Mesenchymal stem cell (in vitro differentiated cells and primary cell): ENCODE measurements at regions not wholly inside any gene's neighbourhood (a gene's known extent, or its start where the extent isn't known, plus 50 kb on each side); places are given as distances from the start of the nearest gene placed in this dataset.

ENCODE experiments used
- DNase-seq: peaks from one replicate; pipeline ENCODE4 v3.0.0-alpha.2; 2013
- H2AFZ ChIP-seq: one replicate; pipeline ENCODE4 v1.6.1; 2013; ENCODE audit warnings: low read depth, mild to moderate bottlenecking, control low read depth, inconsistent platforms, low read length, moderate library complexity
- H2AK5ac ChIP-seq: 2 replicates; pipeline ENCODE4 v1.6.1; 2013; ENCODE audit warnings: low read length, moderate library complexity, mild to moderate bottlenecking, inconsistent platforms; ENCODE audit not compliant: severe bottlenecking
- H2BK120ac ChIP-seq: one replicate; pipeline ENCODE4 v1.6.1; 2013; ENCODE audit warnings: low read depth, mild to moderate bottlenecking, inconsistent platforms, low read length, moderate library complexity
- H2BK12ac ChIP-seq, 2 experiments: one replicate each; pipeline ENCODE4 v1.6.1; 2013; ENCODE audit warnings: inconsistent platforms in 2 of 2, low read length in 2 of 2, mild to moderate bottlenecking in 2 of 2, moderate library complexity in 2 of 2, control low read depth in 1 of 2
- H2BK15ac ChIP-seq: one replicate; pipeline ENCODE4 v1.6.1; 2013; ENCODE audit warnings: mild to moderate bottlenecking, low read depth, inconsistent platforms; ENCODE audit not compliant: poor library complexity, severe bottlenecking
- H2BK5ac ChIP-seq: 2 replicates; pipeline ENCODE4 v1.6.1; 2013; ENCODE audit warnings: low read depth, mild to moderate bottlenecking, low read length, control low read depth, inconsistent platforms; ENCODE audit not compliant: poor library complexity, severe bottlenecking
- H3K14ac ChIP-seq, 2 experiments: one replicate each; pipeline ENCODE4 v1.6.1; 2013; ENCODE audit warnings: inconsistent platforms in 2 of 2, low read length in 2 of 2, control low read depth in 1 of 2, mild to moderate bottlenecking in 1 of 2, moderate library complexity in 1 of 2
- H3K18ac ChIP-seq, 2 experiments: one replicate each; pipeline ENCODE4 v1.6.1; 2013; ENCODE audit warnings: inconsistent platforms in 2 of 2, low read length in 2 of 2, control low read depth in 1 of 2, low read depth in 1 of 2, mild to moderate bottlenecking in 1 of 2
- H3K23ac ChIP-seq, 2 experiments: one replicate each; pipeline ENCODE4 v1.6.1; 2013; ENCODE audit warnings: inconsistent platforms in 2 of 2, low read length in 2 of 2, mild to moderate bottlenecking in 2 of 2, moderate library complexity in 2 of 2, control low read depth in 1 of 2
- H3K27ac ChIP-seq: 2 replicates; pipeline ENCODE4 v1.5.1; 2013; ENCODE audit warnings: mild to moderate bottlenecking, moderate library complexity, low read length, control low read depth, inconsistent platforms; ENCODE audit not compliant: poor library complexity, severe bottlenecking
- H3K27me3 ChIP-seq, 2 experiments: 2 replicates each; pipeline versions ENCODE4 v1.6.1 to v1.7.0; 2013; ENCODE audit warnings: low read length in 2 of 2, mild to moderate bottlenecking in 2 of 2, moderate library complexity in 2 of 2, control low read depth in 1 of 2, inconsistent platforms in 1 of 2; ENCODE audit not compliant: control insufficient read depth in 1 of 2, insufficient read depth in 1 of 2
- H3K36me3 ChIP-seq, 2 experiments: 2 replicates each; pipeline versions ENCODE4 v1.6.1 to v1.7.0; 2013; ENCODE audit warnings: low read length in 2 of 2, control low read depth in 1 of 2, inconsistent platforms in 1 of 2, low read depth in 1 of 2, mild to moderate bottlenecking in 1 of 2; ENCODE audit not compliant: insufficient read depth in 2 of 2, control insufficient read depth in 1 of 2
- H3K4ac ChIP-seq, 2 experiments: one replicate each; pipeline ENCODE4 v1.6.1; 2013; ENCODE audit warnings: inconsistent platforms in 2 of 2, low read length in 2 of 2, mild to moderate bottlenecking in 2 of 2, moderate library complexity in 2 of 2, control low read depth in 1 of 2, low read depth in 1 of 2
- H3K4me1 ChIP-seq: 2 replicates; pipeline ENCODE4 v1.6.1; 2013; ENCODE audit warnings: low read depth, low read length, control low read depth; ENCODE audit not compliant: control insufficient read depth, insufficient read depth
- H3K4me2 ChIP-seq: 2 replicates; pipeline ENCODE4 v1.6.1; 2013; ENCODE audit warnings: low read length, mild to moderate bottlenecking, inconsistent platforms; ENCODE audit not compliant: poor library complexity, severe bottlenecking
- H3K4me3 ChIP-seq, 2 experiments: 2 replicates each; pipeline versions ENCODE4 v1.5.1 to v1.7.0; 2013; ENCODE audit warnings: low read length in 2 of 2, mild to moderate bottlenecking in 2 of 2, control low read depth in 1 of 2, low read depth in 1 of 2; ENCODE audit not compliant: insufficient read depth in 1 of 2
- H3K79me1 ChIP-seq: replicated peaks from 2 replicates; pipeline ENCODE4 v1.6.1; 2013; ENCODE audit warnings: mild to moderate bottlenecking, control low read depth, low read length, inconsistent platforms; ENCODE audit not compliant: poor library complexity, severe bottlenecking
- H3K9ac ChIP-seq: 2 replicates; pipeline ENCODE4 v1.7.0; 2013; ENCODE audit warnings: mild to moderate bottlenecking, low read length, moderate library complexity
- H3K9me3 ChIP-seq: 2 replicates; pipeline ENCODE4 v1.7.0; 2013; ENCODE audit warnings: mild to moderate bottlenecking, low read length; ENCODE audit not compliant: control insufficient read depth
- H4K8ac ChIP-seq: one replicate; pipeline ENCODE4 v1.6.1; 2013; ENCODE audit warnings: inconsistent platforms, mild to moderate bottlenecking, low read length, moderate library complexity
- H4K91ac ChIP-seq: one replicate; pipeline ENCODE4 v1.6.1; 2013; ENCODE audit warnings: mild to moderate bottlenecking, low read length, inconsistent platforms
- WGBS: methylation state at CpG from one replicate; pipeline ENCODE4 v1.1.7; 2013; ENCODE audit warnings: mixed read lengths; 5-methylcytosine and 5-hydroxymethylcytosine counted together

DNA sequence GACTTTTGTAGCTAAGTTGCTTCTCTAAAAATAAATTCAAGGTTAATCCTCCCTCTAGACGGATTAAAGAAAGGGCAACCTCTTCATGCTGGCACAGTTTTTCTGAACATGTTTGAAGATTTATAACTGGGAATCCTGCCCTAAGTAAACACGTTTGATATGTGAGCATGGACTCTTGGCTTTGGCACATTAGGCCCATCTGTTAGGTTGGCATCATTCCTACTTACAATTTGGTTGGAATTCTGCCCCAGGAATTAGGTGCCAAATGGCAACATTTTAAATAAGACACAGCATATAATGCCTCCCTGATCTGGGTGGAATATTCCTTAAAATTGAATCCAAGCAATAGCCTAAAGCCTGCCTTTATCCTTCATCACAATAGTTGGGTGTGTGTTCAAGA is 372.3 kb upstream of the CDH18 start:
- no peak overlapping the region for H3K4me2 ChIP-seq
- no peaks in the 10 kb centered on the region for H3K27me3 ChIP-seq
- H3K9ac ChIP-seq = no peak overlapping the region
- H2AK5ac ChIP-seq = no peak overlapping the region
- H3K4me3 ChIP-seq = no peak overlapping the region
- no peak overlapping the region for H4K8ac ChIP-seq
- no peak overlapping the region for H2AFZ ChIP-seq
- H3K9me3 ChIP-seq = no peaks in the 10 kb centered on the region
- no peak for DNase-seq
- no peak overlapping the region for H3K18ac ChIP-seq
- H4K91ac ChIP-seq = no peak overlapping the region
- H3K79me1 ChIP-seq = no peaks in the 10 kb centered on the region
- H2BK5ac ChIP-seq = no peak overlapping the region
- no peak overlapping the region for H2BK120ac ChIP-seq
- H3K23ac ChIP-seq = no peak overlapping the region
- no peak overlapping the region for H3K14ac ChIP-seq
- no peak overlapping the region for H2BK12ac ChIP-seq
- H3K4ac ChIP-seq = no peak overlapping the region
- H3K27ac ChIP-seq = no peak overlapping the region
- no peaks in the 10 kb centered on the region for H3K4me1 ChIP-seq
- 43% methylated on average over 2 of the region's 2 CpGs for WGBS
- H3K36me3 ChIP-seq = no peaks in the 10 kb centered on the region
- H2BK15ac ChIP-seq = no peak overlapping the region

- no peaks in the 10 kb centered on the region for H3K79me1 ChIP-seq
- H2AK5ac ChIP-seq = no peak overlapping the region
- no peaks in the 10 kb centered on the region for H3K36me3 ChIP-seq
- no peak overlapping the region for H3K23ac ChIP-seq
- H4K8ac ChIP-seq = no peak overlapping the region
- no peak overlapping the region for H3K18ac ChIP-seq
- no peaks in the 10 kb centered on the region for H3K9me3 ChIP-seq
- no peak overlapping the region for H2BK12ac ChIP-seq
- H3K14ac ChIP-seq = no peak overlapping the region
- no peak overlapping the region for H2BK15ac ChIP-seq
- no peaks in the 10 kb centered on the region for H3K4me1 ChIP-seq
- H2AFZ ChIP-seq = no peak overlapping the region
- no peak for DNase-seq
- H3K4me3 ChIP-seq = no peak overlapping the region
- no peak overlapping the region for H3K9ac ChIP-seq
- H3K4me2 ChIP-seq = no peak overlapping the region
- H3K27me3 ChIP-seq = no peaks in the 10 kb centered on the region
- H4K91ac ChIP-seq = no peak overlapping the region
- no peak overlapping the region for H2BK5ac ChIP-seq
- H3K27ac ChIP-seq = no peak overlapping the region
- WGBS = no CpG with 5 or more reads among the region's 1 CpG
- no peak overlapping the region for H3K4ac ChIP-seq
- H2BK120ac ChIP-seq = no peak overlapping the region
Observed at GRCh38 chr5:20359377-20359776, 371.4 kb upstream of the CDH18 start.

GRCh38 chr5:20353499-20353898 is 365.5 kb upstream of the CDH18 start:
- H4K91ac ChIP-seq = no peak overlapping the region
- no peak overlapping the region for H2BK5ac ChIP-seq
- H2AK5ac ChIP-seq = no peak overlapping the region
- peaks cover 3% of the 10 kb centered on the region for H3K9me3 ChIP-seq
- no peak overlapping the region for H2AFZ ChIP-seq
- H2BK15ac ChIP-seq = no peak overlapping the region
- no peak overlapping the region for H2BK12ac ChIP-seq
- H3K4me1 ChIP-seq = no peaks in the 10 kb centered on the region
- H3K14ac ChIP-seq = no peak overlapping the region
- H4K8ac ChIP-seq = no peak overlapping the region
- no peak for DNase-seq
- H3K36me3 ChIP-seq = no peaks in the 10 kb centered on the region
- 72% methylated on average over 3 of the region's 3 CpGs for WGBS
- no peak overlapping the region for H3K23ac ChIP-seq
- no peaks in the 10 kb centered on the region for H3K79me1 ChIP-seq
- no peak overlapping the region for H2BK120ac ChIP-seq
- no peak overlapping the region for H3K4me3 ChIP-seq
- no peak overlapping the region for H3K4ac ChIP-seq
- no peak overlapping the region for H3K18ac ChIP-seq
- H3K27me3 ChIP-seq = no peaks in the 10 kb centered on the region
- no peak overlapping the region for H3K27ac ChIP-seq
- H3K9ac ChIP-seq = no peak overlapping the region
- H3K4me2 ChIP-seq = no peak overlapping the region

DNA sequence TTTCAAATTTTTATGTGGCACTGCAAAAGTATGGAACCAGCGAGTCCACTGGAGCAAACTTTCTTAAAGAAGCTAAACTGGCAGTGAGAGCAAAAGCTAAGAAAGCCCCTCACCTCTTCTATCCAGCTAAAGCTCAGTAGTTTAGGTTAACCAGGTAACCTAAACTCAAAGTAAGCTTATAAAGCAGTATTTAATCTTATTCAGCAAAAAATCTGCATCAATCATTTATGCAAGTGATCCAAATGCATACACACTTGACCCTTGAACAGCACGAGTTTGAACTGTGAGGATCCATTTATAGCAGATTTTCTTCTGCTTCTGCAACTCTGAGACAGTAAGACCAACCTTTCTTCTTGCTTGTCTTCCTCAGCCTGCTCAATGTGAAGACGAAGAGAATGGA is 363.8 kb upstream of the CDH18 start:
- no peak for DNase-seq
- Histone ChIP-seq H2AFZ (no peak overlapping the region), H3K27me3 (no peaks in the 10 kb centered on the region), H3K4me1 (no peaks in the 10 kb centered on the region), H3K14ac (no peak overlapping the region), H3K23ac (no peak overlapping the region), H2BK15ac (no peak overlapping the region), H3K36me3 (no peaks in the 10 kb centered on the region), H3K4me2 (no peak overlapping the region), H2BK12ac (no peak overlapping the region), H2BK120ac (no peak overlapping the region), H3K4ac (no peak overlapping the region), H3K79me1 (no peaks in the 10 kb centered on the region), H3K27ac (no peak overlapping the region), H3K4me3 (no peak overlapping the region), H2AK5ac (no peak overlapping the region), H3K9me3 (peaks cover 13% of the 10 kb centered on the region), H4K8ac (no peak overlapping the region), H3K9ac (no peak overlapping the region), H3K18ac (no peak overlapping the region), H4K91ac (no peak overlapping the region), H2BK5ac (no peak overlapping the region)
- 65% methylated on average over 2 of the region's 3 CpGs for WGBS
